HepG2 (cell line): ENCODE measurements at regions not wholly inside any gene's neighbourhood (a gene's known extent, or its start where the extent isn't known, plus 50 kb on each side); places are given as distances from the start of the nearest gene placed in this dataset.

Experiments used
- ATAC-seq: fragments of 200-7000 bp; cut with Tn5 transposase; 3 replicates; pipeline ENCODE4 v1.9.1; 2020; ENCODE audit warnings: mild to moderate bottlenecking, moderate library complexity
- BruUV-seq: library from RNA; stranded (reverse); fragments of 400-500 nt; replicated peaks from 2 replicates; lab custom pipeline; 2021; lab: Mats Ljungman, UMichigan
- CTCF ChIA-PET: fragments of 300-600 bp; formaldehyde crosslinking; extraction: SDS; loops from one replicate; lab custom pipeline; 2021; ENCODE audit warnings: low total read pairs, inconsistent platforms, low intra/inter-chr PET ratio; lab: Yijun Ruan, JAX
- POLR2A ChIA-PET: fragments of 350-600 bp; sonication (Branson Sonifier 250); formaldehyde crosslinking; loops from one replicate; lab custom pipeline; 2020; ENCODE audit warnings: antibody characterized with exemption, inconsistent platforms; lab: Yijun Ruan, JAX
- DNase-seq: peaks from one replicate; pipeline ENCODE4 v3.0.0-alpha.2; 2015; ENCODE audit warnings: low spot score
- FAIRE-seq: peaks from 3 replicates; lab custom pipeline; 2011; peaks lifted over from hg19 to GRCh38; lab: Jason Lieb, UNC
- H2AFZ ChIP-seq: one replicate; pipeline ENCODE4 v1.6.1; 2011; ENCODE audit warnings: low read length, inconsistent platforms
- H3K27ac ChIP-seq: fragments of 300-600 bp; 3 replicates; pipeline ENCODE4 v1.8.0; 2011; ENCODE audit warnings: mixed run types, mild to moderate bottlenecking, mixed read lengths, low read length, inconsistent platforms; ENCODE audit not compliant: insufficient read depth; ENCODE audit errors: extremely low read length
- H3K27me3 ChIP-seq, 2 experiments: fragments of 200-600 bp in 1 of 2; 2 replicates in 1 of 2; 3 replicates in 1 of 2; pipeline versions ENCODE4 v1.6.0 to v1.8.0; 2011; ENCODE audit warnings: low read length in 2 of 2, mild to moderate bottlenecking in 2 of 2, moderate library complexity in 2 of 2, inconsistent platforms in 1 of 2; ENCODE audit not compliant: insufficient read depth in 2 of 2, control insufficient read depth in 1 of 2
- H3K36me3 ChIP-seq, 2 experiments: fragments of 200-600 bp in 1 of 2; replicated peaks in 1 of 2; 2 replicates in 1 of 2; 3 replicates in 1 of 2; pipeline versions ENCODE4 v1.5.1 to v1.8.0; 2011; ENCODE audit warnings: low read length in 2 of 2, inconsistent platforms in 1 of 2; ENCODE audit not compliant: insufficient read depth in 2 of 2, control insufficient read depth in 1 of 2
- H3K4me1 ChIP-seq: 2 replicates; pipeline ENCODE4 v1.5.1; 2012; ENCODE audit warnings: low read length, inconsistent platforms; ENCODE audit not compliant: insufficient read depth
- H3K4me2 ChIP-seq: 2 replicates; pipeline ENCODE4 v1.6.0; 2011; ENCODE audit warnings: low read depth, low read length, inconsistent platforms
- H3K4me3 ChIP-seq, 3 experiments: fragments of 200-600 bp in 1 of 3; sonication (generic), shearing (Covaris generic) in 1 of 3; replicated peaks in 1 of 3; 2 replicates each; pipeline ENCODE4 v1.5.1; 2011 to 2016; ENCODE audit warnings: low read length in 3 of 3, inconsistent platforms in 2 of 3, low read depth in 2 of 3, mild to moderate bottlenecking in 2 of 3, control low read depth in 1 of 3, mixed read lengths in 1 of 3; ENCODE audit not compliant: insufficient read depth in 1 of 3
- H3K79me2 ChIP-seq: one replicate; pipeline ENCODE4 v1.6.1; 2011; ENCODE audit warnings: low read length, inconsistent platforms; ENCODE audit not compliant: insufficient read depth
- H3K9ac ChIP-seq: 2 replicates; pipeline ENCODE4 v1.6.0; 2011; ENCODE audit warnings: mild to moderate bottlenecking, low read depth, low read length, inconsistent platforms; ENCODE audit not compliant: insufficient read depth
- H3K9me3 ChIP-seq: 2 replicates; pipeline ENCODE4 v1.5.1; 2012; ENCODE audit warnings: mild to moderate bottlenecking, low read length
- H4K20me1 ChIP-seq: 2 replicates; pipeline ENCODE4 v1.6.0; 2011; ENCODE audit warnings: inconsistent platforms, mild to moderate bottlenecking, low read length, moderate library complexity; ENCODE audit not compliant: insufficient read depth
- ATF4 ChIP-seq, 2 experiments: fragments of 450-650 bp in 1 of 2; sonication (generic) in 1 of 2; formaldehyde crosslinking; IDR thresholded peaks; 2 replicates each; pipeline versions ENCODE4 v1.5.0 to v1.8.0; 2020 to 2022; ENCODE audit warnings: mild to moderate bottlenecking in 1 of 2, missing genetic modification reagents in 1 of 2
- CTCF ChIP-seq: sonication (generic); formaldehyde crosslinking; IDR thresholded peaks from 2 replicates; pipeline ENCODE4 v1.5.0; 2020; ENCODE audit warnings: mild to moderate bottlenecking, missing genetic modification reagents, moderate library complexity
- FOXK2 ChIP-seq: fragments of 450-650 bp; IDR thresholded peaks from 2 replicates; pipeline ENCODE4 v1.6.1; 2016
- MATR3 ChIP-seq: sonication (generic); formaldehyde crosslinking; IDR thresholded peaks from 2 replicates; pipeline ENCODE4 v1.4.0; 2020; ENCODE audit warnings: missing genetic modification reagents
- NFYB ChIP-seq: sonication (generic); formaldehyde crosslinking; IDR thresholded peaks from 2 replicates; pipeline ENCODE4 v1.4.0; 2020; ENCODE audit warnings: missing genetic modification reagents
- NFYC ChIP-seq: IDR thresholded peaks from 2 replicates; pipeline ENCODE4 v1.6.1; 2016; ENCODE audit warnings: missing genetic modification reagents, missing compliant biosample characterization
- POLR2AphosphoS2 ChIP-seq: IDR thresholded peaks from 2 replicates; pipeline ENCODE4 v1.6.1; 2011; ENCODE audit warnings: low read depth, low read length, improper control_type of control experiment
- PRDM4 ChIP-seq: sonication (generic); formaldehyde crosslinking; IDR thresholded peaks from 2 replicates; pipeline ENCODE4 v1.9.0; 2021; ENCODE audit warnings: missing genetic modification reagents, borderline replicate concordance
- SALL2 ChIP-seq: sonication (generic); formaldehyde crosslinking; IDR thresholded peaks from 2 replicates; pipeline ENCODE4 v1.8.1; 2023; ENCODE audit warnings: mild to moderate bottlenecking, missing genetic modification reagents, inconsistent platforms
- THAP11 ChIP-seq: IDR thresholded peaks from 2 replicates; pipeline ENCODE4 v1.6.1; 2016; ENCODE audit warnings: missing biosample characterization, missing genetic modification reagents
- TOE1 ChIP-seq: sonication (generic); formaldehyde crosslinking; IDR thresholded peaks from 2 replicates; pipeline ENCODE4 v1.4.0; 2020; ENCODE audit warnings: mild to moderate bottlenecking, missing genetic modification reagents
- ZBTB1 ChIP-seq: sonication (generic); formaldehyde crosslinking; IDR thresholded peaks from 2 replicates; pipeline ENCODE4 v1.4.0; 2020; ENCODE audit warnings: missing genetic modification reagents, borderline replicate concordance
- ZNF274 ChIP-seq: sonication (generic); formaldehyde crosslinking; IDR thresholded peaks from 2 replicates; pipeline ENCODE4 v1.5.1; 2020; ENCODE audit warnings: mild to moderate bottlenecking, missing genetic modification reagents
- ZNF34 ChIP-seq: sonication (generic); formaldehyde crosslinking; IDR thresholded peaks from 2 replicates; pipeline ENCODE4 v1.4.0; 2020; ENCODE audit warnings: mild to moderate bottlenecking, missing genetic modification reagents, borderline replicate concordance
- ZNF570 ChIP-seq: sonication (generic); formaldehyde crosslinking; IDR thresholded peaks from 2 replicates; pipeline ENCODE4 v1.4.0; 2020; ENCODE audit warnings: mild to moderate bottlenecking, missing genetic modification reagents, borderline replicate concordance
- WGBS: methylation state at CpG from one replicate; pipeline ENCODE4 v1.1.6; 2017; ENCODE audit warnings: low lambda C conversion rate; 5-methylcytosine and 5-hydroxymethylcytosine counted together
- in situ Hi-C: cut with HindIII; loops from 2 replicates; pipeline ENCODE4 v1.10.0; 2017; ENCODE audit warnings: low pct_unique_long_range_greater_than_20kb; ENCODE audit not compliant: extremely low pct_ligation_motif_present
- intact Hi-C: fragments of 100-400 bp; cut with micrococcal nuclease; formaldehyde crosslinking; loops from one replicate; pipeline ENCODE4 v1.10.0; 2022; ENCODE audit not compliant: unreplicated experiment

- TF ChIP-seq ZBTB1 (CRISPR knock-in tag), result no peak
Observed at GRCh38 chr3:95438274-95438673, 1375.4 kb downstream of the NSUN3 start (continued).

GRCh38 chr3:95442766-95443165 lies 1371.6 kb upstream of the EPHA6 start:
- H3K4me1 ChIP-seq, result no peaks in the 10 kb centered on the region
- H3K4me2 ChIP-seq, result no peak overlapping the region
- H3K9me3 ChIP-seq, result no peaks in the 10 kb centered on the region
- H3K27me3 ChIP-seq, result no peaks in the 10 kb centered on the region
- ATAC-seq (no peak), DNase-seq (no peak), FAIRE-seq (no peak)
- H3K36me3 ChIP-seq, result no peaks in the 10 kb centered on the region
- in situ Hi-C loops, result no loop called here
- no TSS peak for BruUV-seq
- 3% methylated on average over 2 of the region's 2 CpGs for WGBS
- no peaks in the 10 kb centered on the region for H4K20me1 ChIP-seq
- ChIA-PET POLR2A (no interaction called here), CTCF (no interaction called here)
- intact Hi-C loops, result no loop called here
- H3K79me2 ChIP-seq, result no peaks in the 10 kb centered on the region
- H3K27ac ChIP-seq, result no peak overlapping the region
- H3K4me3 ChIP-seq, result no peak overlapping the region
- H3K9ac ChIP-seq, result no peak overlapping the region
- H2AFZ ChIP-seq, result no peak overlapping the region
- TF ChIP-seq CTCF (CRISPR knock-in tag), result no peak
- no peak for TF ChIP-seq PRDM4 (CRISPR knock-in tag)
- no peak for TF ChIP-seq NFYB
- TF ChIP-seq SALL2, result no peak
- TF ChIP-seq ZNF274 (CRISPR knock-in tag), result no peak
- no peak for TF ChIP-seq ZNF570
- no peak for TF ChIP-seq FOXK2
- TF ChIP-seq POLR2AphosphoS2, result no peak
- TF ChIP-seq ZNF34, result no peak
- TF ChIP-seq TOE1, result no peak
- no peak for TF ChIP-seq ATF4 (CRISPR knock-in tag; IDR thresholded peaks at IDR 0.05)
- no peak for TF ChIP-seq NFYC (CRISPR knock-in tag)
- TF ChIP-seq THAP11 (CRISPR knock-in tag), result no peak
- no peak for TF ChIP-seq MATR3 (CRISPR knock-in tag)
